ENCODE measurements at regions not wholly inside any gene's neighbourhood (a gene's known extent, or its start where the extent isn't known, plus 50 kb on each side); places are given as distances from the start of the nearest gene placed in this dataset.

- TF ChIP-seq CTCF (IDR thresholded peaks at IDR 0.05; ENCODE audit: low read depth, low read length): no peak
- no peak for TF ChIP-seq EZH2phosphoT487 (IDR thresholded peaks at IDR 0.05; ENCODE audit: low read depth)
Observed at GRCh38 chr4:177097291-177097690, 212.4 kb upstream of the NEIL3 start.
